K562 (cell line): ENCODE measurements at regions not wholly inside any gene's neighbourhood (a gene's known extent, or its start where the extent isn't known, plus 50 kb on each side); places are given as distances from the start of the nearest gene placed in this dataset.

Experiments used
- ATAC-seq: fragments of 200-7000 bp; cut with Tn5 transposase; 3 replicates; pipeline ENCODE4 v1.9.1; 2020; ENCODE audit warnings: moderate library complexity
- BruUV-seq: library from RNA; stranded (reverse); fragments of 400-500 nt; replicated peaks from 2 replicates; lab custom pipeline; 2021; lab: Mats Ljungman, UMichigan
- CTCF ChIA-PET: fragments of 300-600 bp; formaldehyde crosslinking; extraction: SDS; loops from one replicate; lab custom pipeline; 2021; ENCODE audit warnings: low intra/inter-chr PET ratio; lab: Yijun Ruan, JAX
- POLR2A ChIA-PET: fragments of 300-600, 350-650 bp; sonication (Branson Sonifier 250); formaldehyde crosslinking; extraction: SDS; loops from one replicate; lab custom pipeline; 2021; ENCODE audit warnings: antibody characterized with exemption, inconsistent platforms; lab: Yijun Ruan, JAX
- DNase-seq, 4 experiments: peaks; one replicate each; pipeline versions ENCODE4 v3.0.0 to v3.0.0-alpha.2; 2011 to 2018; ENCODE audit warnings: low spot score in 3 of 4, mixed read lengths in 3 of 4; ENCODE audit errors: extremely low read depth in 1 of 4
- FAIRE-seq: peaks from 2 replicates; lab custom pipeline; 2011; peaks lifted over from hg19 to GRCh38; lab: Jason Lieb, UNC
- H2AFZ ChIP-seq: 2 replicates; pipeline ENCODE4 v1.6.0; 2011; ENCODE audit warnings: low read depth, low read length, control low read depth, inconsistent platforms
- H3K27ac ChIP-seq: fragments of 200-600 bp; 3 replicates; pipeline ENCODE4 v1.8.0; 2011; ENCODE audit warnings: low read depth, mild to moderate bottlenecking, control low read depth, inconsistent platforms, low read length, moderate library complexity, mixed read lengths; ENCODE audit errors: extremely low read depth
- H3K27me3 ChIP-seq, 2 experiments: fragments of 300-600 bp in 1 of 2; 2 replicates in 1 of 2; 3 replicates in 1 of 2; pipeline versions ENCODE4 v1.6.0 to v1.8.0; 2011; ENCODE audit warnings: inconsistent platforms in 2 of 2, low read length in 2 of 2, mild to moderate bottlenecking in 1 of 2, mixed read lengths in 1 of 2, moderate library complexity in 1 of 2; ENCODE audit not compliant: control insufficient read depth in 2 of 2, insufficient read depth in 2 of 2
- H3K36me3 ChIP-seq: fragments of 300-600 bp; 3 replicates; pipeline ENCODE4 v1.8.0; 2011; ENCODE audit warnings: mild to moderate bottlenecking, low read length, inconsistent platforms; ENCODE audit not compliant: control insufficient read depth, insufficient read depth
- H3K4me1 ChIP-seq, 2 experiments: fragments of 200-600 bp in 1 of 2; replicated peaks in 1 of 2; 2 replicates in 1 of 2; 3 replicates in 1 of 2; pipeline versions ENCODE4 v1.5.1 to v1.8.0; 2011; ENCODE audit warnings: inconsistent platforms in 2 of 2, low read length in 2 of 2, mild to moderate bottlenecking in 1 of 2, mixed read lengths in 1 of 2, moderate library complexity in 1 of 2; ENCODE audit not compliant: control insufficient read depth in 2 of 2, insufficient read depth in 2 of 2
- H3K4me2 ChIP-seq: 2 replicates; pipeline ENCODE4 v1.6.1; 2011; ENCODE audit warnings: low read length, control low read depth, inconsistent platforms, mixed read lengths; ENCODE audit not compliant: insufficient read depth
- H3K4me3 ChIP-seq: fragments of 200-600 bp; sonication (generic), shearing (Covaris generic); 2 replicates; pipeline ENCODE4 v1.5.1; 2016; ENCODE audit warnings: control low read depth, inconsistent platforms
- H3K79me2 ChIP-seq: fragments of 200-600 bp; 3 replicates; pipeline ENCODE4 v1.8.0; 2011; ENCODE audit warnings: low read length, inconsistent platforms; ENCODE audit not compliant: control insufficient read depth, insufficient read depth
- H3K9ac ChIP-seq, 2 experiments: 2 replicates each; pipeline versions ENCODE4 v1.6.0 to v1.6.1; 2011; ENCODE audit warnings: low read depth in 2 of 2, low read length in 2 of 2, control low read depth in 1 of 2, inconsistent platforms in 1 of 2, mild to moderate bottlenecking in 1 of 2, mixed read lengths in 1 of 2; ENCODE audit not compliant: insufficient read depth in 1 of 2
- H3K9me1 ChIP-seq: one replicate; pipeline ENCODE4 v1.6.0; 2011; ENCODE audit warnings: inconsistent platforms, mild to moderate bottlenecking, low read length, moderate library complexity; ENCODE audit not compliant: control insufficient read depth, insufficient read depth
- H3K9me3 ChIP-seq: replicated peaks from 2 replicates; pipeline ENCODE4 v1.5.1; 2011; ENCODE audit warnings: low read depth, low read length, inconsistent platforms; ENCODE audit not compliant: control insufficient read depth, insufficient read depth
- H4K20me1 ChIP-seq: replicated peaks from 2 replicates; pipeline ENCODE4 v1.6.1; 2011; ENCODE audit warnings: low read length, inconsistent platforms, mixed read lengths; ENCODE audit not compliant: control insufficient read depth, insufficient read depth
- GTF2A2 ChIP-seq: IDR thresholded peaks from 2 replicates; pipeline ENCODE4 v1.6.1; 2016; ENCODE audit warnings: mild to moderate bottlenecking, missing genetic modification characterization, missing compliant biosample characterization
- ZFP36 ChIP-seq: fragments of 150-350 bp; IDR thresholded peaks from 2 replicates; pipeline ENCODE4 v1.6.1; 2018; ENCODE audit warnings: low read length, low read depth; ENCODE audit not compliant: partially characterized antibody
- WGBS: fragments of 100-300 bp; shearing (Covaris generic); methylation state at CpG from one replicate; pipeline ENCODE4 v1.1.6; 2016; ENCODE audit warnings: low coverage, mixed read lengths; ENCODE audit not compliant: insufficient coverage; ENCODE audit errors: missing lambda C conversion rate; 5-methylcytosine and 5-hydroxymethylcytosine counted together
- in situ Hi-C: fragments of 300-500 bp; cut with MboI; formaldehyde crosslinking; loops from 4 replicates; pipeline ENCODE4 v1.15.0; 2018; ENCODE audit warnings: inconsistent platforms, mixed read lengths
- intact Hi-C: fragments of 100-400 bp; cut with micrococcal nuclease; formaldehyde crosslinking; loops from 2 replicates; pipeline ENCODE4 v1.14.2; 2022

DNA sequence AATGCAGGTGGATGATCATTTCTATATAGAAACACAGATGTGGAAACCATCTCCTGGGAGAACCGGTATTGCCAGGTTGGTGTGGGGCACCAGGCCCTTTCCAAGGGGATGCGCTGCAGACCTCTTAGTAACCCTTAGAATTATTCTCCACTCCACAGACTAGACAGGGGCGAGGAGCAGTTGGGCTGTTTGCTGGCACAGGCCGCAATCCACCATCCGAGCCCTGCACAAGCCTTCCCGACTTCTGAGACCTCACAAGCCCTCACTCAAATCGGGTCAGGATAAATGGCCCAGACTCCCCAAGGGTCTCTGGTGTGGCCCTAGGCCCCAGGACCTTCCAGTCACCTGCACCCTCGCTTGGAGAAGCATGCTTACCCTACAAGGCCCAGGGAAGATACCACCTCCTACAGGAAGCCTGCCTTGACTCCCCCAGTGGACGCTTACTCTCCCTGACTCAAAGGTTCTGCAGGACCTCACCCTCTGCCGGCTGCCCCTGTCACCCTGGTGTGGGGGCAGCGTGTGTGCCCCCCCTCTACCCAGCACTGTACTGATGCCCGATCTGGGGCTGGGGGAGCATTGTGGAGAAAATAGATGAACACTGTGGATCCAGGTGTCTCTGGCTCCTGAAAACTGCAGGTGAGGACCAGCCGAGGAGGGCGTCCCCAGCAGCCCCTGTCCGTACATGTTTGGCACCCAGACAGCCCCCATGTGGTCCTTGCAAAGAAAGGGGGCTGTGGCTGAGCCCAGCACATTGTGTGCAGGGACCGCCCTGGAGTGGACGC is 49.8 kb upstream of the ACSF3 start:
- Histone ChIP-seq H3K36me3 (no peaks in the 10 kb centered on the region), H2AFZ (no peak overlapping the region), H3K79me2 (no peaks in the 10 kb centered on the region), H3K9me1 (peaks cover 3% of the 10 kb centered on the region), H3K9ac (no peak overlapping the region), H3K4me1 (peaks cover 0 to 66% of the 10 kb centered on the region in 2 experiments; a peak in 2 of 5 replicates), H4K20me1 (peaks cover 28% of the 10 kb centered on the region), H3K4me3 (no peak overlapping the region), H3K27me3 (peaks cover 47 to 95% of the 10 kb centered on the region in 2 experiments), H3K4me2 (no peak overlapping the region), H3K27ac (no peak overlapping the region), H3K9me3 (no peaks in the 10 kb centered on the region)
- FAIRE-seq (no peak), ATAC-seq (no peak), DNase-seq (no peak)
- intact Hi-C loops: no loop called here
- in situ Hi-C loops: no loop called here
- 20% methylated on average over 17 of the region's 17 CpGs for WGBS
- CTCF ChIA-PET: no interaction called here
- peak; percentile 90 for TF ChIP-seq ZFP36
- TF ChIP-seq GTF2A2 (tag): no peak
- TF ChIP-seq, all 486 proteins: peak for 1
- POLR2A ChIA-PET: no interaction called here
- BruUV-seq: no TSS peak
